ENCODE measurements at regions not wholly inside any gene's neighbourhood (a gene's known extent, or its start where the extent isn't known, plus 50 kb on each side); places are given as distances from the start of the nearest gene placed in this dataset.

- H3K36me3 ChIP-seq: no peaks in the 10 kb centered on the region
- H3K27ac ChIP-seq: no peak overlapping the region
- intact Hi-C loops (cut with DNase I; ENCODE audit: low total_unique reads): no loop called here
- H3K9me3 ChIP-seq: no peaks in the 10 kb centered on the region
- no peak for DNase-seq
- no peak overlapping the region for H3K4me3 ChIP-seq
- peaks cover 0 to 17% (median 4%) of the 10 kb centered on the region in 4 donors for H3K4me1 ChIP-seq
- H3K27me3 ChIP-seq: no peaks in the 10 kb centered on the region
- TF ChIP-seq CTCF (IDR thresholded peaks at IDR 0.05): no peak
Observed at GRCh38 chr12:24084800-24085199, 135.3 kb upstream of the SOX5 start.

- no peak for DNase-seq
Observed at GRCh38 chr12:24083838-24084237, 134.4 kb upstream of the SOX5 start.

GRCh38 chr12:24081606-24082005, 132.1 kb upstream of the SOX5 start:
- no peak overlapping the region for H3K4me3 ChIP-seq
- no peaks in the 10 kb centered on the region for H3K36me3 ChIP-seq
- intact Hi-C loops (cut with DNase I; ENCODE audit: low total_unique reads): no loop called here
- H3K9me3 ChIP-seq: no peaks in the 10 kb centered on the region
- no peak overlapping the region for H3K27ac ChIP-seq
- H3K4me1 ChIP-seq: peaks cover 0 to 21% (median 3%) of the 10 kb centered on the region in 4 donors
- no peak for DNase-seq
- H3K27me3 ChIP-seq: no peaks in the 10 kb centered on the region
- TF ChIP-seq CTCF (IDR thresholded peaks at IDR 0.05): no peak

More at GRCh38 chr12:24083838-24084237, 134.4 kb upstream of the SOX5 start:
- Histone ChIP-seq H3K4me1 (peaks cover 0 to 17% (median 4%) of the 10 kb centered on the region in 4 donors), H3K36me3 (no peaks in the 10 kb centered on the region), H3K27me3 (no peaks in the 10 kb centered on the region), H3K9me3 (no peaks in the 10 kb centered on the region), H3K27ac (no peak overlapping the region), H3K4me3 (no peak overlapping the region)
- intact Hi-C loops (cut with DNase I; ENCODE audit: low total_unique reads): no loop called here
- no peak for TF ChIP-seq CTCF (IDR thresholded peaks at IDR 0.05)

GRCh38 chr12:24081092-24081529, 131.6 kb upstream of the SOX5 start:
- H3K4me1 ChIP-seq: peaks cover 0 to 21% (median 1%) of the 10 kb centered on the region in 4 donors
- H3K27ac ChIP-seq: no peak overlapping the region
- H3K4me3 ChIP-seq: no peak overlapping the region
- intact Hi-C loops (cut with DNase I; ENCODE audit: low total_unique reads): no loop called here
- H3K27me3 ChIP-seq: no peaks in the 10 kb centered on the region
- no peaks in the 10 kb centered on the region for H3K9me3 ChIP-seq
- H3K36me3 ChIP-seq: no peaks in the 10 kb centered on the region
- TF ChIP-seq CTCF (IDR thresholded peaks at IDR 0.05): no peak
- DNase-seq: no peak

GRCh38 chr12:24080465-24080864, 131.0 kb upstream of the SOX5 start:
- no peak overlapping the region for H3K27ac ChIP-seq
- peaks cover 0 to 18% (median 0%) of the 10 kb centered on the region in 4 donors for H3K4me1 ChIP-seq
- H3K4me3 ChIP-seq: no peak overlapping the region
- intact Hi-C loops (cut with DNase I; ENCODE audit: low total_unique reads): no loop called here
- no peaks in the 10 kb centered on the region for H3K36me3 ChIP-seq
- DNase-seq: no peak
- no peaks in the 10 kb centered on the region for H3K9me3 ChIP-seq
- no peak for TF ChIP-seq CTCF (IDR thresholded peaks at IDR 0.05)
- no peaks in the 10 kb centered on the region for H3K27me3 ChIP-seq

- no peak for TF ChIP-seq CTCF (IDR thresholded peaks at IDR 0.05)
- no peak for DNase-seq
- intact Hi-C loops (cut with DNase I; ENCODE audit: low total_unique reads): no loop called here
- Histone ChIP-seq H3K9me3 (no peaks in the 10 kb centered on the region), H3K27ac (no peak overlapping the region), H3K36me3 (no peaks in the 10 kb centered on the region), H3K4me1 (peaks cover 0 to 14% (median 0%) of the 10 kb centered on the region in 4 donors), H3K4me3 (no peak overlapping the region), H3K27me3 (no peaks in the 10 kb centered on the region)
Observed at GRCh38 chr12:24079083-24079482, 129.6 kb upstream of the SOX5 start.
